ENCODE measurements at regions not wholly inside any gene's neighbourhood (a gene's known extent, or its start where the extent isn't known, plus 50 kb on each side); places are given as distances from the start of the nearest gene placed in this dataset.

DNA sequence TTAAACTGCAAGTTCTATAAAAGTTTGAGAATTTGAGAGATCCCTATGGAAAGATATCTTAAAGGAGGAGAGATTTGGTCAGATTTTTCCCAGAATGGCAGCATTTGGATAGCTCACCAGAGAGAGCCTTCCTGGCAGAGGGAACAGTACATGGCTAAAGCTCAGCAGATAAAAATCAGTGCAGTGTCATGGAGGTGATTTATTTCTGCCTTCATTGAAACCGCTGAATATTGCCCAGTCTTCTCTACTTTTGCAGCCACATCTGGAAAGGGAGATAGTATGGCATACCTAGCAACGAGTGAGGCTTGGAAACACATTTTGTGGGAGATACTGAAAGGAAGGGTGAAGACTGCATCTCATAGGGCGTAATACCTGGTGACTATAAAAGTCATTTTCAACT lies 155.2 kb downstream of the RFC3 start:
- Histone ChIP-seq H3K9ac (ENCODE audit: low read depth, low read length) (no peak overlapping the region), H3K9me3 (ENCODE audit: control insufficient read depth, insufficient read depth, low read length) (no peaks in the 10 kb centered on the region), H3K27ac (ENCODE audit: low read depth, low read length) (no peak overlapping the region), H3K27me3 (ENCODE audit: control insufficient read depth, insufficient read depth, low read length) (no peaks in the 10 kb centered on the region), H3K4me1 (ENCODE audit: control insufficient read depth, insufficient read depth, low read length) (no peaks in the 10 kb centered on the region), H3K36me3 (ENCODE audit: control insufficient read depth, insufficient read depth, low read length) (no peaks in the 10 kb centered on the region), H3K4me3 (ENCODE audit: low read depth, low read length) (no peak overlapping the region)

DNA sequence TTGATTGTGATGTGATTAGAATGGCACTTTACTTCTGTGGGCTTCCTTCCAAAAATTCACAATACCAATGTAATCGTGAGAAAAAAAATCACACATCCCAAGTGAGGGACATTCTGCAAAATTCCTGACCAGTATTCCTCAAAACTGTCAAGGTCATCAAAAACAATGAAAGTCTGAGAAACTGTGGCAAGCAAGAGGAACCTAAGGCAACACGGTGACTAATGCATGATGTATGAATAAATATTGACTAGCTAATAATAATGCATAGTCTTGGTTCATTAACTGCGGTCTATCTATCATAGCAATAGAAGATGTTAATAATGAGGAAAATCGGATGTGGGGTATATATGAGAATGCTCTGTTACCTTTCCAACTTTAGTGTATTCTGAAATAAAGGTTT lies 159.0 kb downstream of the RFC3 start:
- Histone ChIP-seq H3K27ac (ENCODE audit: low read depth, low read length) (no peak overlapping the region), H3K4me3 (ENCODE audit: low read depth, low read length) (no peak overlapping the region), H3K4me1 (ENCODE audit: control insufficient read depth, insufficient read depth, low read length) (no peaks in the 10 kb centered on the region), H3K9ac (ENCODE audit: low read depth, low read length) (no peak overlapping the region), H3K9me3 (ENCODE audit: control insufficient read depth, insufficient read depth, low read length) (no peaks in the 10 kb centered on the region), H3K27me3 (ENCODE audit: control insufficient read depth, insufficient read depth, low read length) (no peaks in the 10 kb centered on the region), H3K36me3 (ENCODE audit: control insufficient read depth, insufficient read depth, low read length) (no peaks in the 10 kb centered on the region)

DNA sequence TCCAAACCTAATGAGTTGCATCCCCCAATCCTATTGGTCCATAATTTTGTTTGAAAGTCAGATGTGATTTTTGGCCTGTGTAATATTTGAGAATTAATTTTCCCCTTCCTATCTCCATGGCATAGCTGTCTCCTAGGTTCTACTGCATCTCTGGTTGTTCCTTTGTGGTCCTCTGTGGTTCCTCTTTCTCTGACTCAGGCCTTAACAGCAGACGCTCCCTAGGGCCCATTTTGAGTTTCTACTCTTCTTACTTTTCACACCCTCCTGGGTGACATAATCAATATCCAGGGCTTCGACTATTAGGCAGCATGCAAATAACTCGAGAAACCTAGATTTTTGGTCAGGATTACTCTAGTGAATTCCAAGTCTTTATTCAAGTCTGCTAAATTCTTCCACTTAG lies 160.7 kb downstream of the RFC3 start:
- no peak overlapping the region for H3K4me3 ChIP-seq (ENCODE audit: low read depth, low read length)
- H3K9me3 ChIP-seq (ENCODE audit: control insufficient read depth, insufficient read depth, low read length) = no peaks in the 10 kb centered on the region
- H3K9ac ChIP-seq (ENCODE audit: low read depth, low read length) = no peak overlapping the region
- H3K27ac ChIP-seq (ENCODE audit: low read depth, low read length) = no peak overlapping the region
- H3K36me3 ChIP-seq (ENCODE audit: control insufficient read depth, insufficient read depth, low read length) = no peaks in the 10 kb centered on the region
- H3K4me1 ChIP-seq (ENCODE audit: control insufficient read depth, insufficient read depth, low read length) = no peaks in the 10 kb centered on the region
- H3K27me3 ChIP-seq (ENCODE audit: control insufficient read depth, insufficient read depth, low read length) = no peaks in the 10 kb centered on the region

DNA sequence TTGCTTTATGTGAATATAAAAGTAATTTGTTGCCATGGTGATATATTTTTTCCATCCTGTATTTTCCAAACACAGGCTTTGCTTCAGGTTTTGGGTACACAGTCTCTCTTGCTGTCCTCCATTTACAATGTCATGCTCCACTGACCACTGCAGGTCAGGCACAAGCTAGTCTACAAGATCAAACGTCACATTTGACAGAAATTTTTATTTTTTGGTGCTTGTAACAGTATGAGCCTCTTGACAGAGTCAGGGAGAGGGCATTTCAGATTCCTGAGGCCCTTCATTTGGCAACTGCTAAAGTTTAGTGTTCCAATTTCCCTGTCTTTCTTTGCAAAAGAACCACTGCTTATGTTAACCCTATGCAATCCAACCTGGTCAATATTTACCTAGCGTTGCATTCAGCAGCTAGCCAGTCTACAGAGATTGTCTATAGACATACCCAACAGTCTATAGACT lies 175.0 kb downstream of the RFC3 start:
- H3K9me3 ChIP-seq (ENCODE audit: control insufficient read depth, insufficient read depth, low read length) = no peaks in the 10 kb centered on the region
- H3K9ac ChIP-seq (ENCODE audit: low read depth, low read length) = no peak overlapping the region
- no peaks in the 10 kb centered on the region for H3K4me1 ChIP-seq (ENCODE audit: control insufficient read depth, insufficient read depth, low read length)
- no peaks in the 10 kb centered on the region for H3K36me3 ChIP-seq (ENCODE audit: control insufficient read depth, insufficient read depth, low read length)
- no peak overlapping the region for H3K27ac ChIP-seq (ENCODE audit: low read depth, low read length)
- no peaks in the 10 kb centered on the region for H3K27me3 ChIP-seq (ENCODE audit: control insufficient read depth, insufficient read depth, low read length)
- H3K4me3 ChIP-seq (ENCODE audit: low read depth, low read length) = no peak overlapping the region

DNA sequence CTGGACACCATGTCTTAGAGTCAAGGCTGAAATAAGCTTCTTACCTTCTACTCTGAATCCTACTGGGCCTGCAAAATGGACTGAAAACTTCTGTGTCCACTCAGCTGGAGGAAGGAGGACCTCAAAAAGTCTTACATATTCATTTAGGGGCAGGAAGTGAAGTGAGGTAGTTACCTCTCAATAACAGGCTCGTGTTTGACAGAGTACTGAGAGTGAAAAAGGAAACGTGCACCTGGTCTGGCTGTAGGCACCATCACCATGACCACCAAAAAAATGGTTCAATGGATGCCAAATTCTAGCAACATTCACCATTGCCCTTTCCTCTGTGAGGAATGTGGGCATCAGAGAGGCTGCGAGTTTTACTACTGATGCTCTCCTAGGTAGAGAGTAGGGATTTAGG lies 176.2 kb downstream of the RFC3 start:
- Histone ChIP-seq H3K9ac (ENCODE audit: low read depth, low read length) (no peak overlapping the region), H3K9me3 (ENCODE audit: control insufficient read depth, insufficient read depth, low read length) (no peaks in the 10 kb centered on the region), H3K4me3 (ENCODE audit: low read depth, low read length) (no peak overlapping the region), H3K36me3 (ENCODE audit: control insufficient read depth, insufficient read depth, low read length) (no peaks in the 10 kb centered on the region), H3K27ac (ENCODE audit: low read depth, low read length) (no peak overlapping the region), H3K27me3 (ENCODE audit: control insufficient read depth, insufficient read depth, low read length) (no peaks in the 10 kb centered on the region), H3K4me1 (ENCODE audit: control insufficient read depth, insufficient read depth, low read length) (no peaks in the 10 kb centered on the region)

DNA sequence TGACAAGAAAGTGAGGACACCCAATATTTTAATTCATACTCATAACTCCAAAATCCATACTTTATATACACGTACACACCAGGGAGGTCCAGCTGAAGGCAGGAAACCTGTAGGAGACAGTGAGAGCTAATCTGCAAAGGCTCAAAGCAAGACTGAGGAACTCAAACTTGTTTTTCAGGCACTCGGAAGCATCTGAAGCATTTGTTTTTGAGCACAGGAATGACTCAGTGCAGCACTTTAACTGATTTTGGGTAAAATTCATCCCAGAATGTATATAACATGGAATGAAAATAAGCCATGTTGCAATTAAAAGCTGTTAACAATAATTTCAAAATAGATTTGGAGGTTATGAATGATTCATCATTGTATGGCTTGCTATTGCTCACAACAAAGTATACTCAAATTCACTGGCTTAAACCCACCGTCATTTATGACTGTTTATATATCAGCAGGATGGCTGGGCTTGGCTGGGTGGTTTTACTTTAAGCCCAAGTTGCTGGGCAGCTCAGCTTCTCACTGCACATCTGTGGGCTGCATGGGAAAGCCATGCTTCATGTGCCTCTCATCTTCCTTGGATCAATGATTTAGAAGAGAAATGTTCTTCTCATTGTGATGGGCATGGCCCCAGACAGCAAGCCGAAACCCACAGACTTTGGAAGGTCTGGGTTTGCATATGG lies 177.0 kb downstream of the RFC3 start:
- Histone ChIP-seq H3K27me3 (ENCODE audit: control insufficient read depth, insufficient read depth, low read length) (no peaks in the 10 kb centered on the region), H3K4me3 (ENCODE audit: low read depth, low read length) (no peak overlapping the region), H3K9me3 (ENCODE audit: control insufficient read depth, insufficient read depth, low read length) (no peaks in the 10 kb centered on the region), H3K9ac (ENCODE audit: low read depth, low read length) (no peak overlapping the region), H3K36me3 (ENCODE audit: control insufficient read depth, insufficient read depth, low read length) (no peaks in the 10 kb centered on the region), H3K27ac (ENCODE audit: low read depth, low read length) (no peak overlapping the region), H3K4me1 (ENCODE audit: control insufficient read depth, insufficient read depth, low read length) (no peaks in the 10 kb centered on the region)

DNA sequence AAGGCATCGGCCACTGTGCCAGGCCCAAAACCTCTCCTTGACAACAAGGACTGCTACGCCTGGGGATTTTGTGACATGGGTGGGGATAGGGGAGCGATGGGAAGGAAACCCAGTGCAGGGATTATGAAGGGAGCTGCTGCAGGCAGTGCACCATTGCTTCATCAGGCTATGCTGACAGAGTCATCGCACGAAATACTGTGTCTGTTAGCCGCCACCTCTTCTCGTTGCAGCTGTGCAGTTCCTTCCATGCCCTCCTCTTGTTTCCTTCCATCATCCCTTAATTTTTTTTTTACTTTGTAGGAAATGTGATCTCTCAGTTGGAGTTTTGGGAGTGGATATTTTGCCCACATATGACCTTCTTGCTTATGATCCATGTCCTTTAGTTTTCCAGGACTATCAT lies 178.7 kb downstream of the RFC3 start:
- no peak overlapping the region for H3K4me3 ChIP-seq (ENCODE audit: low read depth, low read length)
- no peaks in the 10 kb centered on the region for H3K4me1 ChIP-seq (ENCODE audit: control insufficient read depth, insufficient read depth, low read length)
- no peaks in the 10 kb centered on the region for H3K9me3 ChIP-seq (ENCODE audit: control insufficient read depth, insufficient read depth, low read length)
- H3K9ac ChIP-seq (ENCODE audit: low read depth, low read length) = no peak overlapping the region
- H3K27me3 ChIP-seq (ENCODE audit: control insufficient read depth, insufficient read depth, low read length) = no peaks in the 10 kb centered on the region
- H3K27ac ChIP-seq (ENCODE audit: low read depth, low read length) = no peak overlapping the region
- no peaks in the 10 kb centered on the region for H3K36me3 ChIP-seq (ENCODE audit: control insufficient read depth, insufficient read depth, low read length)

DNA sequence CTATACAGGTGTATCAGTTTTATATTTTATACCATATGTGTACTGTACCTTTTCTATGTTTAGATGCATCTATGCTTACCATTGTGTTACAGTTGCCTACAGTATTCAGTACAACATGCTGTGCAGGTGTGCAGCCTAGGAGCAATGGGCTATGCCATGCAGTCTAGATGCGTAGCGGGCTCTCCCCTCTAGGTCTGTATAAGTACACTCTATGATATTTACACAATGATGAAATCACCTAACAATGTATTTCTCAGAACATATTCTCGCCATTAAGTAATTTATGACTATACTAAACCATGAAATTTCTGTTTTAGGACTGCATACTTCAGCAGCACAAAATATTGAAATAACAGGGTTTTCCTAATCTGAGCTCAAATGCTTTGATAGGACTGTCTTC lies 179.6 kb downstream of the RFC3 start:
- H3K36me3 ChIP-seq (ENCODE audit: control insufficient read depth, insufficient read depth, low read length) = no peaks in the 10 kb centered on the region
- no peak overlapping the region for H3K9ac ChIP-seq (ENCODE audit: low read depth, low read length)
- no peaks in the 10 kb centered on the region for H3K9me3 ChIP-seq (ENCODE audit: control insufficient read depth, insufficient read depth, low read length)
- H3K27me3 ChIP-seq (ENCODE audit: control insufficient read depth, insufficient read depth, low read length) = no peaks in the 10 kb centered on the region
- no peak overlapping the region for H3K4me3 ChIP-seq (ENCODE audit: low read depth, low read length)
- no peak overlapping the region for H3K27ac ChIP-seq (ENCODE audit: low read depth, low read length)
- H3K4me1 ChIP-seq (ENCODE audit: control insufficient read depth, insufficient read depth, low read length) = no peaks in the 10 kb centered on the region

DNA sequence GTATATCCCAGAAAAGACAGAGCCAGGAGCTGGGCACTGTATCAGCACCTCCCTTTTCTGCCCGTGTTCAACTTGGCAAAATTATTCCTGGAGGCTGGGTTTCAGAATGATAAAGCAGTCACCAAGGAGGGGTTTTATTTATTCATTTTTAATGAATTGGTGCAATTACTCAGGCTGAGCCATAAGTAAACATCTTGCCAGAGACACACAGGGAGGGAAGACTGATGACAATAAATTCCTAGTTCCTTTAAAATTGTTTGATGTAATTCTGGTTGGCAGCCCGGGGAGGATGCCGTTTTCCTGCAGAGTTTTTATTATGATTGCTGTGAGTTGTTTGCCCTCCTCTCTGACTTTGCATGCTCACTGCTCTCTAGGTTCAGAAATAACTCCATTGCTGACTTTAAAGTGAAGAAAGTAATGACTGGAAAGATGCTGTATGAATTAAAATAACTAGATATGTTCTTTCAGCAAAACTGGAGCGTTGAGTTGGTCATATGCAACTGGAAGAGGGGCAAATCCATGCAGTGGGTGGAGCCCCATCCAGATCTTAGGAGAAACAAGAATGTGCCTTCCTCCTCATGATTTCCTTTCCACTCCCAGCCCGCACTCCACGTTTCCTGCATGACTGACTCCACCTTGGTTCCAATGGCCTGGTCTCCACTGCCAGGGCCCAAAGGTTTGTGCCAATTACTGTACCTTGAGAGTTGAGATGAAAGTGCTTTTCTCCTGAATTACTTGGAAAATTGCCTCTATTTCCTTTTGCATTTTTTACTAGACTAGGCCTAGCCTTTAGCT lies 182.1 kb downstream of the RFC3 start:
- Histone ChIP-seq H3K27me3 (ENCODE audit: control insufficient read depth, insufficient read depth, low read length) (no peaks in the 10 kb centered on the region), H3K27ac (ENCODE audit: low read depth, low read length) (no peak overlapping the region), H3K9ac (ENCODE audit: low read depth, low read length) (no peak overlapping the region), H3K9me3 (ENCODE audit: control insufficient read depth, insufficient read depth, low read length) (no peaks in the 10 kb centered on the region), H3K36me3 (ENCODE audit: control insufficient read depth, insufficient read depth, low read length) (no peaks in the 10 kb centered on the region), H3K4me3 (ENCODE audit: low read depth, low read length) (no peak overlapping the region), H3K4me1 (ENCODE audit: control insufficient read depth, insufficient read depth, low read length) (no peaks in the 10 kb centered on the region)

DNA sequence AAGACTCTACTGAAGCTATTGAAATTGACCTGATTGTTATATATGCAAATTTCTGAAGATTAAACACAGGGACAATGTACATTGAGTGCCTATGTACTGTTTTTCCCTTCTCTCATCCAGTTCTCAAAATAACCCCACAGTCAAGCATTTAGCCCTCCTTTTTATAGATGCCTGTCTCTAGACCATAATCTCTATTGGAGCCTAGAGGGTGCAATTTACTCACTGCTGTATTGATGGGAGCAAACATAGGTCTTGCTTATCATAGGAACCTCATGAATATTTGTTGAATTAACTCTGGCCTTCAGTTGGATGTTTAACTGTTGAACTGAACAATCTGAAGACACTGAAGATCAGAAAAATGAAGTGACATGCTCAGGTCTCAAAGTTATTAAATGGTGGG lies 183.0 kb downstream of the RFC3 start:
- H3K4me3 ChIP-seq (ENCODE audit: low read depth, low read length) = no peak overlapping the region
- H3K27ac ChIP-seq (ENCODE audit: low read depth, low read length) = no peak overlapping the region
- H3K27me3 ChIP-seq (ENCODE audit: control insufficient read depth, insufficient read depth, low read length) = no peaks in the 10 kb centered on the region
- H3K4me1 ChIP-seq (ENCODE audit: control insufficient read depth, insufficient read depth, low read length) = no peaks in the 10 kb centered on the region
- no peaks in the 10 kb centered on the region for H3K9me3 ChIP-seq (ENCODE audit: control insufficient read depth, insufficient read depth, low read length)
- H3K9ac ChIP-seq (ENCODE audit: low read depth, low read length) = no peak overlapping the region
- no peaks in the 10 kb centered on the region for H3K36me3 ChIP-seq (ENCODE audit: control insufficient read depth, insufficient read depth, low read length)

DNA sequence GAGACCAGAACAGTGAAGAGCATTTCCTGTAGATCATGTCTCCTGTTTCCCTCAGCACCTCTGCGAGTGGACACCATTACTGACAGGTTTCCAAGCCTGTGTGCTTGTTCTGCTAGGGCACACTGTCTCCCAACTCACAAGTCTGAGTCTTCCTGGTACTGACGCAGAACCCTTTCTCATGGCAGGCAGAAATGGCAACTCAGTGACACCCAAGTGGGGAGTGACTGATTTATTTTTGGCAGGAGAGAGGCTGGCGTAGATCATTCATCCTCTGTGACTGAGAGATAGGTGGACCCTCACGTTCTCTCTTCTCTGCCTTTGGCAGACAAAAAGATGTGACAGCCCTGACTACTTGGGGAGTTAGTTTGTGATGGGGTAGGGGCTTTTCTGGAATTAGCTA lies 183.4 kb downstream of the RFC3 start:
- H3K36me3 ChIP-seq (ENCODE audit: control insufficient read depth, insufficient read depth, low read length) = no peaks in the 10 kb centered on the region
- no peak overlapping the region for H3K4me3 ChIP-seq (ENCODE audit: low read depth, low read length)
- H3K9me3 ChIP-seq (ENCODE audit: control insufficient read depth, insufficient read depth, low read length) = no peaks in the 10 kb centered on the region
- H3K9ac ChIP-seq (ENCODE audit: low read depth, low read length) = no peak overlapping the region
- no peaks in the 10 kb centered on the region for H3K4me1 ChIP-seq (ENCODE audit: control insufficient read depth, insufficient read depth, low read length)
- H3K27me3 ChIP-seq (ENCODE audit: control insufficient read depth, insufficient read depth, low read length) = no peaks in the 10 kb centered on the region
- H3K27ac ChIP-seq (ENCODE audit: low read depth, low read length) = no peak overlapping the region
